Osteoblast (primary cell): ENCODE measurements at regions not wholly inside any gene's neighbourhood (a gene's known extent, or its start where the extent isn't known, plus 50 kb on each side); places are given as distances from the start of the nearest gene placed in this dataset.
"Not testable (repeated sequence)": the region's sequence is repeated elsewhere in the genome, so short reads cannot be mapped to it uniquely, and the experiment has no call there.

Source experiments
- DNase-seq: peaks from one replicate; pipeline ENCODE4 v3.0.0; 2011; ENCODE audit warnings: low spot score, mixed read lengths; ENCODE audit not compliant: insufficient read length; ENCODE audit errors: missing footprints
- H2AFZ ChIP-seq: 2 replicates; pipeline ENCODE4 v1.6.0; 2011; ENCODE audit warnings: mild to moderate bottlenecking, low read length
- H3K27ac ChIP-seq: 2 replicates; pipeline ENCODE4 v1.5.1; 2011; ENCODE audit warnings: mild to moderate bottlenecking, low read depth, low read length, moderate library complexity
- H3K27me3 ChIP-seq: 2 replicates; pipeline ENCODE4 v1.6.0; 2012; ENCODE audit warnings: mild to moderate bottlenecking, control low read depth, inconsistent platforms, low read length, moderate library complexity; ENCODE audit not compliant: insufficient read depth
- H3K36me3 ChIP-seq: 2 replicates; pipeline ENCODE4 v1.5.1; 2011; ENCODE audit warnings: mild to moderate bottlenecking, low read length, control low read depth, moderate library complexity; ENCODE audit not compliant: insufficient read depth
- H3K4me1 ChIP-seq: 2 replicates; pipeline ENCODE4 v1.5.1; 2011; ENCODE audit warnings: mild to moderate bottlenecking, low read length, control low read depth, moderate library complexity; ENCODE audit not compliant: insufficient read depth
- H3K4me2 ChIP-seq: 2 replicates; pipeline ENCODE4 v1.6.0; 2011; ENCODE audit warnings: mild to moderate bottlenecking, low read length; ENCODE audit not compliant: insufficient read depth
- H3K4me3 ChIP-seq: fragments of 200-600 bp; sonication (generic); 3 replicates; pipeline ENCODE4 v1.5.1; 2012; ENCODE audit warnings: mild to moderate bottlenecking, low read length, inconsistent platforms; ENCODE audit not compliant: insufficient read depth
- H3K79me2 ChIP-seq: 2 replicates; pipeline ENCODE4 v1.6.0; 2012; ENCODE audit warnings: mild to moderate bottlenecking, low read length, control low read depth, inconsistent platforms; ENCODE audit not compliant: insufficient read depth
- H3K9me3 ChIP-seq: 2 replicates; pipeline ENCODE4 v1.5.1; 2011; ENCODE audit warnings: low read depth, low read length, control low read depth
- H4K20me1 ChIP-seq: 2 replicates; pipeline ENCODE4 v1.6.0; 2012; ENCODE audit warnings: mild to moderate bottlenecking, low read length, control low read depth; ENCODE audit not compliant: insufficient read depth
- TF ChIP-seq, protein P1 (sequence below): IDR thresholded peaks from 2 replicates; pipeline ENCODE4 v1.5.1; 2011; ENCODE audit warnings: mild to moderate bottlenecking, low read depth, low read length, moderate library complexity; ENCODE audit errors: extremely low read depth

- Histone ChIP-seq H3K79me2 (no peaks in the 10 kb centered on the region), H3K9me3 (no peaks in the 10 kb centered on the region), H3K4me3 (no peak overlapping the region), H3K4me1 (peaks cover 22% of the 10 kb centered on the region), H2AFZ (no peak overlapping the region), H3K36me3 (no peaks in the 10 kb centered on the region), H3K4me2 (peak overlapping the region; percentile 56), H3K27ac (peak overlapping the region; percentile 30), H3K27me3 (no peaks in the 10 kb centered on the region), H4K20me1 (no peaks in the 10 kb centered on the region)
- TF ChIP-seq, protein P1, sequence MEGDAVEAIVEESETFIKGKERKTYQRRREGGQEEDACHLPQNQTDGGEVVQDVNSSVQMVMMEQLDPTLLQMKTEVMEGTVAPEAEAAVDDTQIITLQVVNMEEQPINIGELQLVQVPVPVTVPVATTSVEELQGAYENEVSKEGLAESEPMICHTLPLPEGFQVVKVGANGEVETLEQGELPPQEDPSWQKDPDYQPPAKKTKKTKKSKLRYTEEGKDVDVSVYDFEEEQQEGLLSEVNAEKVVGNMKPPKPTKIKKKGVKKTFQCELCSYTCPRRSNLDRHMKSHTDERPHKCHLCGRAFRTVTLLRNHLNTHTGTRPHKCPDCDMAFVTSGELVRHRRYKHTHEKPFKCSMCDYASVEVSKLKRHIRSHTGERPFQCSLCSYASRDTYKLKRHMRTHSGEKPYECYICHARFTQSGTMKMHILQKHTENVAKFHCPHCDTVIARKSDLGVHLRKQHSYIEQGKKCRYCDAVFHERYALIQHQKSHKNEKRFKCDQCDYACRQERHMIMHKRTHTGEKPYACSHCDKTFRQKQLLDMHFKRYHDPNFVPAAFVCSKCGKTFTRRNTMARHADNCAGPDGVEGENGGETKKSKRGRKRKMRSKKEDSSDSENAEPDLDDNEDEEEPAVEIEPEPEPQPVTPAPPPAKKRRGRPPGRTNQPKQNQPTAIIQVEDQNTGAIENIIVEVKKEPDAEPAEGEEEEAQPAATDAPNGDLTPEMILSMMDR: no peak
- DNase-seq: no peak
Measured at GRCh38 chr2:237235383-237236095, 149.8 kb downstream of the COPS8 start.

GRCh38 chr2:237236188-237236587, 150.5 kb downstream of the COPS8 start:
- no peaks in the 10 kb centered on the region for H3K79me2 ChIP-seq
- H3K27me3 ChIP-seq: no peaks in the 10 kb centered on the region
- H3K27ac ChIP-seq: peak overlapping the region; percentile 30
- H4K20me1 ChIP-seq: no peaks in the 10 kb centered on the region
- peak overlapping the region; percentile 56 for H3K4me2 ChIP-seq
- H3K36me3 ChIP-seq: no peaks in the 10 kb centered on the region
- TF ChIP-seq, protein P1: no peak
- DNase-seq: no peak
- H2AFZ ChIP-seq: no peak overlapping the region
- H3K4me3 ChIP-seq: no peak overlapping the region
- no peaks in the 10 kb centered on the region for H3K9me3 ChIP-seq
- peaks cover 21% of the 10 kb centered on the region for H3K4me1 ChIP-seq

- no peak overlapping the region for H3K4me3 ChIP-seq
Measured at GRCh38 chr2:237238249-237238648, 152.6 kb downstream of the COPS8 start.

DNA sequence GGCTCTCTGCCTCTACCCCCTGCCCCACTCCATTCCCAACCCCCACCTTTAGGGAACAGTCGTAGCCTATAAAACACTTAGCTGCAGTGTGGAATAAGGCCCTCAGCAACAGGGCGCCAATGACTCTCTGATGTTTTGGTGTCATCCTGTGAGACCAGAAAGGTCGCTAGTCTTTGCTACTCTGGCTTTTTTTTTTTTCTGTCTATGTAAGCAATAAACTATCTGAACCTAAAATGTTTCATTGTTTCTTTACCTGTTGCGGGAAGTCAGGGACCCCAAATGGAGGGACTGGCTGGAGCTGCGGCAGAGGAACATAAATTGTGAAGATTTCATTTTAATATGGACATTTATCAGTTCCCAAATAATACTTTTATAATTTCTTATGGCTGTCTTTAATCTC, 154.6 kb downstream of the COPS8 start:
- TF ChIP-seq, protein P1: no peak
- H4K20me1 ChIP-seq: no peaks in the 10 kb centered on the region
- no peaks in the 10 kb centered on the region for H3K36me3 ChIP-seq
- no peaks in the 10 kb centered on the region for H3K27me3 ChIP-seq
- H3K27ac ChIP-seq: no peak overlapping the region
- H3K4me2 ChIP-seq: no peak overlapping the region
- DNase-seq: no peak
- peaks cover 18% of the 10 kb centered on the region for H3K4me1 ChIP-seq
- H3K79me2 ChIP-seq: no peaks in the 10 kb centered on the region
- no peak overlapping the region for H3K4me3 ChIP-seq
- peaks cover 4% of the 10 kb centered on the region for H3K9me3 ChIP-seq
- H2AFZ ChIP-seq: no peak overlapping the region

More at GRCh38 chr2:237238249-237238648, 152.6 kb downstream of the COPS8 start:
- H3K27me3 ChIP-seq: no peaks in the 10 kb centered on the region
- H4K20me1 ChIP-seq: no peaks in the 10 kb centered on the region
- H3K36me3 ChIP-seq: no peaks in the 10 kb centered on the region
- no peaks in the 10 kb centered on the region for H3K79me2 ChIP-seq
- H3K4me1 ChIP-seq: peaks cover 13% of the 10 kb centered on the region
- TF ChIP-seq, protein P1: no peak
- no peak for DNase-seq
- peaks cover 4% of the 10 kb centered on the region for H3K9me3 ChIP-seq
- H3K27ac ChIP-seq: no peak overlapping the region
- H2AFZ ChIP-seq: no peak overlapping the region
- H3K4me2 ChIP-seq: no peak overlapping the region

GRCh38 chr2:237240868-237241267, 155.2 kb downstream of the COPS8 start:
- DNase-seq, H3K36me3 ChIP-seq, H3K4me3 ChIP-seq: not testable (repeated sequence)

More at GRCh38 chr2:237240868-237241267, 155.2 kb downstream of the COPS8 start:
- H2AFZ ChIP-seq, H3K4me2 ChIP-seq, H3K9me3 ChIP-seq, H3K79me2 ChIP-seq, H3K27me3 ChIP-seq, H4K20me1 ChIP-seq, H3K27ac ChIP-seq: not testable (repeated sequence)
- H3K4me1 ChIP-seq: peaks cover 14% of the 10 kb centered on the region
